ENCODE measurements at regions not wholly inside any gene's neighbourhood (a gene's known extent, or its start where the extent isn't known, plus 50 kb on each side); places are given as distances from the start of the nearest gene placed in this dataset.

DNA sequence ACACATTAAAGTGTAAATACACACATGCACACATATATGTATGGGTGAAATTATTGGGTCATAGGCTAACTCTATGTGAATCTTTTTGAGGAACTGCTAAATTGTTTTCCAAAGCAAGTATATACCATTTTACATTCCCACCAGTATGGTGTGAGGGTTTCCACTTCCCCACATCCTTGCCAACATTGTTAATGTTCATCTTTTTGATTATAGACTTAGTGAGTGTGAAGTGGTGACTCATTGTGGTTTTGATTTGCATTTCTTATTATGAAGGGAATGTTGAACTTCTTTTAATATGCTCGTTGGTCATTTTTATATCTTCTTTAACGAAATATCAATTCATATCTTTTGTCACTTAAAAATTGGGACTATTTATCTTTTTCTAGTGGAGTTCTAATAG lies 181.8 kb upstream of the GCFC2 start (continued):
- TF ChIP-seq FOXJ3 (CRISPR knock-in tag; IDR thresholded peaks at IDR 0.05; ENCODE audit: borderline replicate concordance), result no peak
- TF ChIP-seq, protein P1, sequence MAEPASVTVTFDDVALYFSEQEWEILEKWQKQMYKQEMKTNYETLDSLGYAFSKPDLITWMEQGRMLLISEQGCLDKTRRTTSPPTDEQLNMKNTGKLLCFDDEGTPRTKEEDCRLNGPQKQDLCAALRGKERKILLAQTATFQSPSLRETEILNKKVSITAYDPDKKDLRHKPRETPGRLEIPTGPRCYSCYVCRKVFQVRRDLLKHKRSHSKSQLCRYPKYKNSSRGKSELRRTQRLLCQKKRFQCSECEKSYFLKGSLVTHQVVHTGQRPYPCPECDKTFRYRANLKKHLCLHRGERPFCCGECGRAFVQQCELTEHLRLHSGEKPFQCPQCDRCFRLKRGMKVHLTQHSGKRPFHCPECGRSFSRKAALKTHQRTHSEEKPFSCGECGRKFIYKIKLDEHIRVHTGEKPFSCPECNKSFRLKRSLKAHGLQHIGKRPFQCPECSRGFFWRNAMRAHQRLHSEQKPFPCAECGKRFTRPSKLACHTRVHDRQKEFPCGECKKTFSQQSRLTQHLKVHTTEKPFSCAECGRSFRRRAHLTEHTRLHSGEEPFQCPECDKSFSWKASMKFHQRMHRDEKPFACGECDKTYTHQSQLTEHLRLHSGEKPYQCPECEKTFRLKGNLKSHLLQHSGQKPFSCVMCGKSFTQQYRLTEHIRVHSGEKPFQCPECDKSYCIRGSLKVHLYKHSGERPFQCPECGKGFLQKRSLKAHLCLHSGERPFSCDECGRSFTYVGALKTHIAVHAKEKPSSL (CRISPR knock-in tag; conservative IDR thresholded peaks at IDR 0.05), result no peak

DNA sequence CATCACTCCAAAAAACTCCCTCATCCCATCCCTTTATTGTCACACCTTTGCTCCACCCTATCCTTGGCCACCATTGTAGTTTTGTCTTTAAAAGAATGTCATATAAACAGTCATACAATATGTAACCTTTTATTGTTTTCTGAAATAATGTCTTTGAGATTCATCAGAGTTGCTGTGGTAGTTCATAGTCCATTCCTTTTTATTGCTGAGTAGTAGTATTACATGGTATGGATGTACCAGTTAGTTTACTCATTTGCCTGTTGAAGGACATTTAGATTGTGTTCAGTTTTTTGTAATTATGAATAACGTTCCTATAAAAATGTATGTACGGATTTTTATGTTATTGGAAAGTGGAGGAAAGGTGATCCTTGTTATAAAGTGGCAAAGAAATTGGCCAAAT lies 171.8 kb upstream of the GCFC2 start:
- CTCF ChIA-PET, result no interaction called here
- peaks cover 10% of the 10 kb centered on the region for H3K9me3 Mint-ChIP-seq

More for the DNA sequence above, 171.8 kb upstream of the GCFC2 start:
- ATAC-seq (no peak), DNase-seq (ENCODE audit: low spot score) (no peak)
- Mint-ChIP-seq H3K4me3 (no peak overlapping the region), H3K4me1 (no peaks in the 10 kb centered on the region), H3K36me3 (no peaks in the 10 kb centered on the region), H3K27me3 (ENCODE audit: low read depth) (no peaks in the 10 kb centered on the region; the same call in 1 of the 2 replicates), H3K27ac (no peak overlapping the region)
- POLR2A ChIA-PET, result no interaction called here
- TF ChIP-seq SMAD3 (CRISPR knock-in tag; IDR thresholded peaks at IDR 0.05; ENCODE audit: borderline replicate concordance) (no peak), ELF4 (CRISPR knock-in tag; IDR thresholded peaks at IDR 0.05; ENCODE audit: low read depth) (no peak), NR3C1 (CRISPR knock-in tag; conservative IDR thresholded peaks at IDR 0.05; ENCODE audit: low read depth) (no peak), EMX1 (CRISPR knock-in tag; IDR thresholded peaks at IDR 0.05) (no peak), ZNF219 (CRISPR knock-in tag; IDR thresholded peaks at IDR 0.05; ENCODE audit: borderline replicate concordance) (no peak), FOXJ3 (CRISPR knock-in tag; IDR thresholded peaks at IDR 0.05; ENCODE audit: borderline replicate concordance) (no peak), ZNF317 (CRISPR knock-in tag; IDR thresholded peaks at IDR 0.05; ENCODE audit: borderline replicate concordance, low read depth) (no peak), HMGA2 (CRISPR knock-in tag; IDR thresholded peaks at IDR 0.05) (no peak), MXD4 (CRISPR knock-in tag; IDR thresholded peaks at IDR 0.05; ENCODE audit: borderline replicate concordance) (no peak)
- TF ChIP-seq, protein P2, sequence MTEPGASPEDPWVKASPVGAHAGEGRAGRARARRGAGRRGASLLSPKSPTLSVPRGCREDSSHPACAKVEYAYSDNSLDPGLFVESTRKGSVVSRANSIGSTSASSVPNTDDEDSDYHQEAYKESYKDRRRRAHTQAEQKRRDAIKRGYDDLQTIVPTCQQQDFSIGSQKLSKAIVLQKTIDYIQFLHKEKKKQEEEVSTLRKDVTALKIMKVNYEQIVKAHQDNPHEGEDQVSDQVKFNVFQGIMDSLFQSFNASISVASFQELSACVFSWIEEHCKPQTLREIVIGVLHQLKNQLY (CRISPR knock-in tag; IDR thresholded peaks at IDR 0.05), result no peak
- TF ChIP-seq, protein P3, sequence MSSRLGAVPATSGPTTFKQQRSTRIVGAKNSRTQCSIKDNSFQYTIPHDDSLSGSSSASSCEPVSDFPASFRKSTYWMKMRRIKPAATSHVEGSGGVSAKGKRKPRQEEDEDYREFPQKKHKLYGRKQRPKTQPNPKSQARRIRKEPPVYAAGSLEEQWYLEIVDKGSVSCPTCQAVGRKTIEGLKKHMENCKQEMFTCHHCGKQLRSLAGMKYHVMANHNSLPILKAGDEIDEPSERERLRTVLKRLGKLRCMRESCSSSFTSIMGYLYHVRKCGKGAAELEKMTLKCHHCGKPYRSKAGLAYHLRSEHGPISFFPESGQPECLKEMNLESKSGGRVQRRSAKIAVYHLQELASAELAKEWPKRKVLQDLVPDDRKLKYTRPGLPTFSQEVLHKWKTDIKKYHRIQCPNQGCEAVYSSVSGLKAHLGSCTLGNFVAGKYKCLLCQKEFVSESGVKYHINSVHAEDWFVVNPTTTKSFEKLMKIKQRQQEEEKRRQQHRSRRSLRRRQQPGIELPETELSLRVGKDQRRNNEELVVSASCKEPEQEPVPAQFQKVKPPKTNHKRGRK (CRISPR knock-in tag; IDR thresholded peaks at IDR 0.05; ENCODE audit: borderline replicate concordance), result no peak
- TF ChIP-seq, protein P4, sequence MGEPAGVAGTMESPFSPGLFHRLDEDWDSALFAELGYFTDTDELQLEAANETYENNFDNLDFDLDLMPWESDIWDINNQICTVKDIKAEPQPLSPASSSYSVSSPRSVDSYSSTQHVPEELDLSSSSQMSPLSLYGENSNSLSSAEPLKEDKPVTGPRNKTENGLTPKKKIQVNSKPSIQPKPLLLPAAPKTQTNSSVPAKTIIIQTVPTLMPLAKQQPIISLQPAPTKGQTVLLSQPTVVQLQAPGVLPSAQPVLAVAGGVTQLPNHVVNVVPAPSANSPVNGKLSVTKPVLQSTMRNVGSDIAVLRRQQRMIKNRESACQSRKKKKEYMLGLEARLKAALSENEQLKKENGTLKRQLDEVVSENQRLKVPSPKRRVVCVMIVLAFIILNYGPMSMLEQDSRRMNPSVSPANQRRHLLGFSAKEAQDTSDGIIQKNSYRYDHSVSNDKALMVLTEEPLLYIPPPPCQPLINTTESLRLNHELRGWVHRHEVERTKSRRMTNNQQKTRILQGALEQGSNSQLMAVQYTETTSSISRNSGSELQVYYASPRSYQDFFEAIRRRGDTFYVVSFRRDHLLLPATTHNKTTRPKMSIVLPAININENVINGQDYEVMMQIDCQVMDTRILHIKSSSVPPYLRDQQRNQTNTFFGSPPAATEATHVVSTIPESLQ (CRISPR knock-in tag; IDR thresholded peaks at IDR 0.05), result no peak
- TF ChIP-seq, protein P5, sequence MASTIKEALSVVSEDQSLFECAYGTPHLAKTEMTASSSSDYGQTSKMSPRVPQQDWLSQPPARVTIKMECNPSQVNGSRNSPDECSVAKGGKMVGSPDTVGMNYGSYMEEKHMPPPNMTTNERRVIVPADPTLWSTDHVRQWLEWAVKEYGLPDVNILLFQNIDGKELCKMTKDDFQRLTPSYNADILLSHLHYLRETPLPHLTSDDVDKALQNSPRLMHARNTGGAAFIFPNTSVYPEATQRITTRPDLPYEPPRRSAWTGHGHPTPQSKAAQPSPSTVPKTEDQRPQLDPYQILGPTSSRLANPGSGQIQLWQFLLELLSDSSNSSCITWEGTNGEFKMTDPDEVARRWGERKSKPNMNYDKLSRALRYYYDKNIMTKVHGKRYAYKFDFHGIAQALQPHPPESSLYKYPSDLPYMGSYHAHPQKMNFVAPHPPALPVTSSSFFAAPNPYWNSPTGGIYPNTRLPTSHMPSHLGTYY (CRISPR knock-in tag; IDR thresholded peaks at IDR 0.05), result no peak
- TF ChIP-seq, protein P6, sequence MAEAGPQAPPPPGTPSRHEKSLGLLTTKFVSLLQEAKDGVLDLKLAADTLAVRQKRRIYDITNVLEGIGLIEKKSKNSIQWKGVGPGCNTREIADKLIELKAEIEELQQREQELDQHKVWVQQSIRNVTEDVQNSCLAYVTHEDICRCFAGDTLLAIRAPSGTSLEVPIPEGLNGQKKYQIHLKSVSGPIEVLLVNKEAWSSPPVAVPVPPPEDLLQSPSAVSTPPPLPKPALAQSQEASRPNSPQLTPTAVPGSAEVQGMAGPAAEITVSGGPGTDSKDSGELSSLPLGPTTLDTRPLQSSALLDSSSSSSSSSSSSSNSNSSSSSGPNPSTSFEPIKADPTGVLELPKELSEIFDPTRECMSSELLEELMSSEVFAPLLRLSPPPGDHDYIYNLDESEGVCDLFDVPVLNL (CRISPR knock-in tag; IDR thresholded peaks at IDR 0.05; ENCODE audit: borderline replicate concordance, low read depth), result no peak
- TF ChIP-seq, protein P7, sequence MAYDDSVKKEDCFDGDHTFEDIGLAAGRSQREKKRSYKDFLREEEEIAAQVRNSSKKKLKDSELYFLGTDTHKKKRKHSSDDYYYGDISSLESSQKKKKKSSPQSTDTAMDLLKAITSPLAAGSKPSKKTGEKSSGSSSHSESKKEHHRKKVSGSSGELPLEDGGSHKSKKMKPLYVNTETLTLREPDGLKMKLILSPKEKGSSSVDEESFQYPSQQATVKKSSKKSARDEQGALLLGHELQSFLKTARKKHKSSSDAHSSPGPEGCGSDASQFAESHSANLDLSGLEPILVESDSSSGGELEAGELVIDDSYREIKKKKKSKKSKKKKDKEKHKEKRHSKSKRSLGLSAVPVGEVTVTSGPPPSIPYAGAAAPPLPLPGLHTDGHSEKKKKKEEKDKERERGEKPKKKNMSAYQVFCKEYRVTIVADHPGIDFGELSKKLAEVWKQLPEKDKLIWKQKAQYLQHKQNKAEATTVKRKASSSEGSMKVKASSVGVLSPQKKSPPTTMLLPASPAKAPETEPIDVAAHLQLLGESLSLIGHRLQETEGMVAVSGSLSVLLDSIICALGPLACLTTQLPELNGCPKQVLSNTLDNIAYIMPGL (CRISPR knock-in tag; IDR thresholded peaks at IDR 0.05), result no peak
- TF ChIP-seq, protein P8, sequence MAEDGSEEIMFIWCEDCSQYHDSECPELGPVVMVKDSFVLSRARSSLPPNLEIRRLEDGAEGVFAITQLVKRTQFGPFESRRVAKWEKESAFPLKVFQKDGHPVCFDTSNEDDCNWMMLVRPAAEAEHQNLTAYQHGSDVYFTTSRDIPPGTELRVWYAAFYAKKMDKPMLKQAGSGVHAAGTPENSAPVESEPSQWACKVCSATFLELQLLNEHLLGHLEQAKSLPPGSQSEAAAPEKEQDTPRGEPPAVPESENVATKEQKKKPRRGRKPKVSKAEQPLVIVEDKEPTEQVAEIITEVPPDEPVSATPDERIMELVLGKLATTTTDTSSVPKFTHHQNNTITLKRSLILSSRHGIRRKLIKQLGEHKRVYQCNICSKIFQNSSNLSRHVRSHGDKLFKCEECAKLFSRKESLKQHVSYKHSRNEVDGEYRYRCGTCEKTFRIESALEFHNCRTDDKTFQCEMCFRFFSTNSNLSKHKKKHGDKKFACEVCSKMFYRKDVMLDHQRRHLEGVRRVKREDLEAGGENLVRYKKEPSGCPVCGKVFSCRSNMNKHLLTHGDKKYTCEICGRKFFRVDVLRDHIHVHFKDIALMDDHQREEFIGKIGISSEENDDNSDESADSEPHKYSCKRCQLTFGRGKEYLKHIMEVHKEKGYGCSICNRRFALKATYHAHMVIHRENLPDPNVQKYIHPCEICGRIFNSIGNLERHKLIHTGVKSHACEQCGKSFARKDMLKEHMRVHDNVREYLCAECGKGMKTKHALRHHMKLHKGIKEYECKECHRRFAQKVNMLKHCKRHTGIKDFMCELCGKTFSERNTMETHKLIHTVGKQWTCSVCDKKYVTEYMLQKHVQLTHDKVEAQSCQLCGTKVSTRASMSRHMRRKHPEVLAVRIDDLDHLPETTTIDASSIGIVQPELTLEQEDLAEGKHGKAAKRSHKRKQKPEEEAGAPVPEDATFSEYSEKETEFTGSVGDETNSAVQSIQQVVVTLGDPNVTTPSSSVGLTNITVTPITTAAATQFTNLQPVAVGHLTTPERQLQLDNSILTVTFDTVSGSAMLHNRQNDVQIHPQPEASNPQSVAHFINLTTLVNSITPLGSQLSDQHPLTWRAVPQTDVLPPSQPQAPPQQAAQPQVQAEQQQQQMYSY (CRISPR knock-in tag; IDR thresholded peaks at IDR 0.05), result no peak
- TF ChIP-seq, protein P9, sequence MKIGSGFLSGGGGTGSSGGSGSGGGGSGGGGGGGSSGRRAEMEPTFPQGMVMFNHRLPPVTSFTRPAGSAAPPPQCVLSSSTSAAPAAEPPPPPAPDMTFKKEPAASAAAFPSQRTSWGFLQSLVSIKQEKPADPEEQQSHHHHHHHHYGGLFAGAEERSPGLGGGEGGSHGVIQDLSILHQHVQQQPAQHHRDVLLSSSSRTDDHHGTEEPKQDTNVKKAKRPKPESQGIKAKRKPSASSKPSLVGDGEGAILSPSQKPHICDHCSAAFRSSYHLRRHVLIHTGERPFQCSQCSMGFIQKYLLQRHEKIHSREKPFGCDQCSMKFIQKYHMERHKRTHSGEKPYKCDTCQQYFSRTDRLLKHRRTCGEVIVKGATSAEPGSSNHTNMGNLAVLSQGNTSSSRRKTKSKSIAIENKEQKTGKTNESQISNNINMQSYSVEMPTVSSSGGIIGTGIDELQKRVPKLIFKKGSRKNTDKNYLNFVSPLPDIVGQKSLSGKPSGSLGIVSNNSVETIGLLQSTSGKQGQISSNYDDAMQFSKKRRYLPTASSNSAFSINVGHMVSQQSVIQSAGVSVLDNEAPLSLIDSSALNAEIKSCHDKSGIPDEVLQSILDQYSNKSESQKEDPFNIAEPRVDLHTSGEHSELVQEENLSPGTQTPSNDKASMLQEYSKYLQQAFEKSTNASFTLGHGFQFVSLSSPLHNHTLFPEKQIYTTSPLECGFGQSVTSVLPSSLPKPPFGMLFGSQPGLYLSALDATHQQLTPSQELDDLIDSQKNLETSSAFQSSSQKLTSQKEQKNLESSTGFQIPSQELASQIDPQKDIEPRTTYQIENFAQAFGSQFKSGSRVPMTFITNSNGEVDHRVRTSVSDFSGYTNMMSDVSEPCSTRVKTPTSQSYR (CRISPR knock-in tag; IDR thresholded peaks at IDR 0.05), result no peak
